Liver (tissue), 8 donors: ENCODE measurements at regions not wholly inside any gene's neighbourhood (a gene's known extent, or its start where the extent isn't known, plus 50 kb on each side); places are given as distances from the start of the nearest gene placed in this dataset.

Experiments
- DNase-seq: peaks from one replicate; pipeline ENCODE4 v3.0.0-alpha.2; 2017; ENCODE audit warnings: low spot score
- H3K27ac ChIP-seq, 2 donors: one replicate each; pipeline ENCODE4 v1.7.0; 2013; ENCODE audit warnings: inconsistent platforms in 2 of 2, low read length in 2 of 2, control low read depth in 1 of 2, low read depth in 1 of 2, mild to moderate bottlenecking in 1 of 2
- H3K27me3 ChIP-seq, 4 donors: one replicate each; pipeline versions ENCODE4 v1.6.1 to v1.7.0; 2013; ENCODE audit warnings: low read length in 3 of 4, inconsistent platforms in 1 of 4, mild to moderate bottlenecking in 1 of 4, moderate library complexity in 1 of 4; ENCODE audit not compliant: control insufficient read depth in 4 of 4, insufficient read depth in 4 of 4
- H3K36me3 ChIP-seq, 4 donors: one replicate each; pipeline versions ENCODE4 v1.6.1 to v1.7.0; 2013; ENCODE audit warnings: low read length in 3 of 4, mild to moderate bottlenecking in 3 of 4, low read depth in 1 of 4, moderate library complexity in 1 of 4; ENCODE audit not compliant: control insufficient read depth in 4 of 4, insufficient read depth in 3 of 4
- H3K4me1 ChIP-seq, 4 donors: one replicate each; pipeline versions ENCODE4 v1.6.1 to v1.7.0; 2013; ENCODE audit warnings: low read length in 3 of 4, mild to moderate bottlenecking in 3 of 4, moderate library complexity in 1 of 4; ENCODE audit not compliant: control insufficient read depth in 4 of 4, insufficient read depth in 4 of 4
- H3K4me3 ChIP-seq, 3 donors: one replicate each; pipeline versions ENCODE4 v1.6.1 to v1.7.0; 2013; ENCODE audit warnings: low read length in 3 of 3, control low read depth in 1 of 3, low read depth in 1 of 3, mild to moderate bottlenecking in 1 of 3
- H3K9ac ChIP-seq, 2 donors: one replicate each; pipeline ENCODE4 v1.7.0; 2013; ENCODE audit warnings: low read length in 2 of 2, mild to moderate bottlenecking in 2 of 2, moderate library complexity in 2 of 2, control low read depth in 1 of 2, low read depth in 1 of 2
- H3K9me3 ChIP-seq, 4 donors: one replicate each; pipeline versions ENCODE4 v1.6.1 to v1.7.0; 2013; ENCODE audit warnings: low read length in 3 of 4; ENCODE audit not compliant: control insufficient read depth in 4 of 4
- ATF3 ChIP-seq: IDR thresholded peaks from 2 replicates; pipeline ENCODE4 v1.6.1; 2016; ENCODE audit warnings: antibody characterized with exemption
- CTCF ChIP-seq: fragments of 150-350 bp; IDR thresholded peaks from 2 replicates; pipeline ENCODE4 v1.5.1; 2017; ENCODE audit warnings: improper control_type of control experiment, low read depth, low read length; ENCODE audit not compliant: missing input control
- EGR1 ChIP-seq, 2 donors: IDR thresholded peaks; 2 replicates each; pipeline ENCODE4 v1.6.1; 2016 to 2018; ENCODE audit warnings: antibody characterized with exemption in 2 of 2, low read depth in 2 of 2
- FOXA1 ChIP-seq: IDR thresholded peaks from 2 replicates; pipeline ENCODE4 v1.6.1; 2016; ENCODE audit warnings: antibody characterized with exemption
- FOXA2 ChIP-seq: IDR thresholded peaks from 2 replicates; pipeline ENCODE4 v1.6.1; 2016; ENCODE audit warnings: antibody characterized with exemption
- GABPA ChIP-seq, 2 donors: IDR thresholded peaks in 1 of 2; conservative IDR thresholded peaks in 1 of 2; 2 replicates each; pipeline ENCODE4 v1.6.1; 2016; ENCODE audit warnings: antibody characterized with exemption in 2 of 2, mild to moderate bottlenecking in 1 of 2, moderate library complexity in 1 of 2
- HNF4A ChIP-seq, 2 donors: conservative IDR thresholded peaks; 2 replicates each; pipeline ENCODE4 v1.6.1; 2016; ENCODE audit warnings: antibody characterized with exemption in 2 of 2, mild to moderate bottlenecking in 2 of 2
- HNF4G ChIP-seq: IDR thresholded peaks from 2 replicates; pipeline ENCODE4 v1.6.1; 2016; ENCODE audit warnings: antibody characterized with exemption
- JUND ChIP-seq, 2 donors: IDR thresholded peaks; 2 replicates each; pipeline ENCODE4 v1.6.1; 2016; ENCODE audit warnings: antibody characterized with exemption in 2 of 2
- MAX ChIP-seq: IDR thresholded peaks from 2 replicates; pipeline ENCODE4 v1.6.1; 2016; ENCODE audit warnings: antibody characterized with exemption
- NR2F2 ChIP-seq: IDR thresholded peaks from 2 replicates; pipeline ENCODE4 v1.6.1; 2016; ENCODE audit warnings: antibody characterized with exemption
- RAD21 ChIP-seq, 2 donors: IDR thresholded peaks; 2 replicates each; pipeline ENCODE4 v1.6.1; 2016; ENCODE audit warnings: antibody characterized with exemption in 2 of 2, mild to moderate bottlenecking in 2 of 2
- REST ChIP-seq: IDR thresholded peaks from 2 replicates; pipeline ENCODE4 v1.6.1; 2016; ENCODE audit warnings: antibody characterized with exemption, mild to moderate bottlenecking
- RXRA ChIP-seq, 2 donors: IDR thresholded peaks; 2 replicates each; pipeline ENCODE4 v1.6.1; 2017 to 2018; ENCODE audit warnings: antibody characterized with exemption in 2 of 2, mild to moderate bottlenecking in 1 of 2
- SP1 ChIP-seq: IDR thresholded peaks from 2 replicates; pipeline ENCODE4 v1.6.1; 2018; ENCODE audit warnings: antibody characterized with exemption, mild to moderate bottlenecking
- TAF1 ChIP-seq: conservative IDR thresholded peaks from 2 replicates; pipeline ENCODE4 v1.6.1; 2016; ENCODE audit warnings: antibody characterized with exemption, mild to moderate bottlenecking
- YY1 ChIP-seq: IDR thresholded peaks from 2 replicates; pipeline ENCODE4 v1.6.1; 2016; ENCODE audit warnings: antibody characterized with exemption, mild to moderate bottlenecking
- ZBTB33 ChIP-seq: IDR thresholded peaks from 2 replicates; pipeline ENCODE4 v1.6.1; 2016; ENCODE audit warnings: antibody characterized with exemption
- WGBS: extraction: QIAGEN DNeasy Blood & Tissue Kit; methylation state at CpG from one replicate; pipeline ENCODE4 v1.1.7; 2013; 5-methylcytosine and 5-hydroxymethylcytosine counted together
- donor health status: healthy.
- donor health status: healthy.
- donor health status: healthy.
- donor health status: healthy.
- donor health status: healthy.

- Histone ChIP-seq H3K27ac (no peak overlapping the region), H3K27me3 (peaks cover 0 to 2% (median 0%) of the 10 kb centered on the region in 4 donors), H3K9me3 (no peaks in the 10 kb centered on the region), H3K4me1 (no peaks in the 10 kb centered on the region), H3K36me3 (no peaks in the 10 kb centered on the region), H3K9ac (no peak overlapping the region), H3K4me3 (no peak overlapping the region)
- no peak for DNase-seq
- 49% methylated on average over 1 of the region's 1 CpG for WGBS
- TF ChIP-seq EGR1 (IDR thresholded peaks at IDR 0.05; ENCODE audit: low read depth in 2 of 2) (no peak), FOXA1 (no peak), YY1 (no peak), MAX (no peak), HNF4G (no peak), CTCF (no peak), SP1 (no peak), NR2F2 (no peak), JUND (IDR thresholded peaks at IDR 0.05) (no peak), HNF4A (conservative IDR thresholded peaks at IDR 0.05) (no peak), TAF1 (no peak), GABPA (IDR thresholded peaks at IDR 0.05 in 1 of 2, conservative IDR thresholded peaks at IDR 0.05 in 1 of 2) (no peak), FOXA2 (no peak), RXRA (IDR thresholded peaks at IDR 0.05) (no peak), ZBTB33 (no peak), ATF3 (no peak), REST (no peak), RAD21 (IDR thresholded peaks at IDR 0.05) (no peak)
Observed at GRCh38 chr7:18426564-18427226, 68.9 kb upstream of the HDAC9 start.
